ENCODE measurements at regions not wholly inside any gene's neighbourhood (a gene's known extent, or its start where the extent isn't known, plus 50 kb on each side); places are given as distances from the start of the nearest gene placed in this dataset.
"Not testable (repeated sequence)": the region's sequence is repeated elsewhere in the genome, so short reads cannot be mapped to it uniquely, and the experiment has no call there.

GRCh38 chr6:27773542-27774263, 138.5 kb downstream of the OR2B2 start:
- DNase-seq (ENCODE audit: low spot score), result not testable (repeated sequence)

- peak; percentile 62 for DNase-seq (ENCODE audit: low spot score)
Observed at GRCh38 chr6:27772261-27773001, 139.8 kb downstream of the OR2B2 start.

- no peak for DNase-seq (ENCODE audit: low spot score)
Observed at GRCh38 chr6:27771235-27771634, 141.0 kb downstream of the OR2B2 start.

GRCh38 chr6:27770724-27771123, 141.5 kb downstream of the OR2B2 start:
- DNase-seq (ENCODE audit: low spot score), result no peak

- no peak for DNase-seq (ENCODE audit: low spot score)
Observed at GRCh38 chr6:27768556-27768955, 143.6 kb downstream of the OR2B2 start.

- DNase-seq (ENCODE audit: low spot score), result no peak
Observed at GRCh38 chr6:27767851-27768250, 144.3 kb downstream of the OR2B2 start.

GRCh38 chr6:27766405-27766804, 145.8 kb downstream of the OR2B2 start:
- no peak for DNase-seq (ENCODE audit: low spot score)

- DNase-seq (ENCODE audit: low spot score), result no peak
Observed at GRCh38 chr6:27765028-27765590, 147.1 kb downstream of the OR2B2 start.

GRCh38 chr6:27761391-27761790, 150.8 kb downstream of the OR2B2 start:
- DNase-seq (ENCODE audit: low spot score), result no peak

GRCh38 chr6:27760464-27760863, 151.7 kb downstream of the OR2B2 start:
- DNase-seq (ENCODE audit: low spot score), result no peak

- DNase-seq (ENCODE audit: low spot score), result no peak
Observed at GRCh38 chr6:27759930-27760329, 152.3 kb downstream of the OR2B2 start.

GRCh38 chr6:27758491-27758890, 153.7 kb downstream of the OR2B2 start:
- DNase-seq (ENCODE audit: low spot score), result no peak

GRCh38 chr6:27757307-27757706, 154.9 kb downstream of the OR2B2 start:
- no peak for DNase-seq (ENCODE audit: low spot score)

GRCh38 chr6:27755768-27756167, 156.4 kb downstream of the OR2B2 start:
- peak; percentile 46 for DNase-seq (ENCODE audit: low spot score)

GRCh38 chr6:27754408-27754782, 157.8 kb downstream of the OR2B2 start:
- DNase-seq (ENCODE audit: low spot score), result no peak

- DNase-seq (ENCODE audit: low spot score), result peak; percentile 35
Observed at GRCh38 chr6:27753668-27754407, 158.4 kb downstream of the OR2B2 start.

GRCh38 chr6:27752038-27752885, 159.9 kb downstream of the OR2B2 start:
- peak; percentile 89 for DNase-seq (ENCODE audit: low spot score)

- no peak for DNase-seq (ENCODE audit: low spot score)
Observed at GRCh38 chr6:27748661-27749060, 163.5 kb downstream of the OR2B2 start.

GRCh38 chr6:27747637-27748036, 164.6 kb downstream of the OR2B2 start:
- DNase-seq (ENCODE audit: low spot score), result no peak

GRCh38 chr6:27746860-27747259, 165.3 kb downstream of the OR2B2 start:
- not testable (repeated sequence) for DNase-seq (ENCODE audit: low spot score)

- DNase-seq (ENCODE audit: low spot score), result no peak
Observed at GRCh38 chr6:27743787-27744186, 168.4 kb downstream of the OR2B2 start.

All from pons (tissue), 1 donor.